ENCODE measurements at regions not wholly inside any gene's neighbourhood (a gene's known extent, or its start where the extent isn't known, plus 50 kb on each side); places are given as distances from the start of the nearest gene placed in this dataset.

DNA sequence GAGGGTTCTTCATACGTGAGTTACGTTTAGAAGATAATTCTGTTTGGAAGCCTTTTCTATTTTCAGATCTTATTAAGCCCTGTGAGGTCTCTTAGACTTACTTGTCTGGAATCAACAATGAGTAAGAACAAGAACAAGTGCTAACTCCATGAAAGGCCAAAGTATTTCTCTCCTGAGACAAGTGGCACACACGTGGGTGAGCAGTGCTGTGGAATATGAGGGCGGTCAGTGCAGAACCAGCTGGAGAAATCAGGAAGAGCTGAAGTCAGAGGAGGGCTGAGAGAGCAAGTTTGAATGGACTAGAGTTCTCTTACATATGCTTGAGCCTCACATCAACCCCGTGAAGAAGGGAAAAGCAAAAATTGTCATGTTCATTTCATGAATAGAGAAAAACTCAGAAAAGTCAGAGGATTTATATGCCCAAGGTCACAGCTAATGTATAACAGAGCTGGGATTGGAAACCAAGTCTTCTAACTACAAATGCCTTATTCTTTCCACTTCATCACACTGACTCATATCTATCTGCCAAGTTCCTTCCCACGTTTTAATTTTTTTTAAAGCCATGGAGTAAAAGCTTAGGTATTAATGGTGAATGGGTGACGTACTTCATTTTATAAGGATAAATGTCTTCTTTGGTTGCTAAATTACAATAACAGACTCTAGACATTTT is 201.3 kb upstream of the DTNBP1 start:
- no peak for TF ChIP-seq RCOR1 (IDR thresholded peaks at IDR 0.05; ENCODE audit: low read length)
- TF ChIP-seq, protein P1, sequence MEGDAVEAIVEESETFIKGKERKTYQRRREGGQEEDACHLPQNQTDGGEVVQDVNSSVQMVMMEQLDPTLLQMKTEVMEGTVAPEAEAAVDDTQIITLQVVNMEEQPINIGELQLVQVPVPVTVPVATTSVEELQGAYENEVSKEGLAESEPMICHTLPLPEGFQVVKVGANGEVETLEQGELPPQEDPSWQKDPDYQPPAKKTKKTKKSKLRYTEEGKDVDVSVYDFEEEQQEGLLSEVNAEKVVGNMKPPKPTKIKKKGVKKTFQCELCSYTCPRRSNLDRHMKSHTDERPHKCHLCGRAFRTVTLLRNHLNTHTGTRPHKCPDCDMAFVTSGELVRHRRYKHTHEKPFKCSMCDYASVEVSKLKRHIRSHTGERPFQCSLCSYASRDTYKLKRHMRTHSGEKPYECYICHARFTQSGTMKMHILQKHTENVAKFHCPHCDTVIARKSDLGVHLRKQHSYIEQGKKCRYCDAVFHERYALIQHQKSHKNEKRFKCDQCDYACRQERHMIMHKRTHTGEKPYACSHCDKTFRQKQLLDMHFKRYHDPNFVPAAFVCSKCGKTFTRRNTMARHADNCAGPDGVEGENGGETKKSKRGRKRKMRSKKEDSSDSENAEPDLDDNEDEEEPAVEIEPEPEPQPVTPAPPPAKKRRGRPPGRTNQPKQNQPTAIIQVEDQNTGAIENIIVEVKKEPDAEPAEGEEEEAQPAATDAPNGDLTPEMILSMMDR (IDR thresholded peaks at IDR 0.05) = no peak
- TF ChIP-seq, protein P2, sequence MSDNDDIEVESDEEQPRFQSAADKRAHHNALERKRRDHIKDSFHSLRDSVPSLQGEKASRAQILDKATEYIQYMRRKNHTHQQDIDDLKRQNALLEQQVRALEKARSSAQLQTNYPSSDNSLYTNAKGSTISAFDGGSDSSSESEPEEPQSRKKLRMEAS (IDR thresholded peaks at IDR 0.05; ENCODE audit: low read depth) = no peak
- TF ChIP-seq EP300 (IDR thresholded peaks at IDR 0.05; ENCODE audit: borderline replicate concordance in 1 of 2, low read depth in 1 of 2, low read length in 1 of 2) = no peak
- no peak for TF ChIP-seq POLR2AphosphoS5 (IDR thresholded peaks at IDR 0.05; ENCODE audit: low read depth, low read length)
- no peak for TF ChIP-seq GABPA (IDR thresholded peaks at IDR 0.05; ENCODE audit: low read depth)
- no peak for TF ChIP-seq MXI1 (IDR thresholded peaks at IDR 0.05; ENCODE audit: low read depth, low read length)
- no peak for TF ChIP-seq EZH2phosphoT487 (IDR thresholded peaks at IDR 0.05; ENCODE audit: borderline replicate concordance, low read depth)
- TF ChIP-seq, protein P3, sequence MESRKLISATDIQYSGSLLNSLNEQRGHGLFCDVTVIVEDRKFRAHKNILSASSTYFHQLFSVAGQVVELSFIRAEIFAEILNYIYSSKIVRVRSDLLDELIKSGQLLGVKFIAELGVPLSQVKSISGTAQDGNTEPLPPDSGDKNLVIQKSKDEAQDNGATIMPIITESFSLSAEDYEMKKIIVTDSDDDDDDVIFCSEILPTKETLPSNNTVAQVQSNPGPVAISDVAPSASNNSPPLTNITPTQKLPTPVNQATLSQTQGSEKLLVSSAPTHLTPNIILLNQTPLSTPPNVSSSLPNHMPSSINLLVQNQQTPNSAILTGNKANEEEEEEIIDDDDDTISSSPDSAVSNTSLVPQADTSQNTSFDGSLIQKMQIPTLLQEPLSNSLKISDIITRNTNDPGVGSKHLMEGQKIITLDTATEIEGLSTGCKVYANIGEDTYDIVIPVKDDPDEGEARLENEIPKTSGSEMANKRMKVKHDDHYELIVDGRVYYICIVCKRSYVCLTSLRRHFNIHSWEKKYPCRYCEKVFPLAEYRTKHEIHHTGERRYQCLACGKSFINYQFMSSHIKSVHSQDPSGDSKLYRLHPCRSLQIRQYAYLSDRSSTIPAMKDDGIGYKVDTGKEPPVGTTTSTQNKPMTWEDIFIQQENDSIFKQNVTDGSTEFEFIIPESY (IDR thresholded peaks at IDR 0.05; ENCODE audit: borderline replicate concordance, low read depth) = no peak
- TF ChIP-seq, protein P4, sequence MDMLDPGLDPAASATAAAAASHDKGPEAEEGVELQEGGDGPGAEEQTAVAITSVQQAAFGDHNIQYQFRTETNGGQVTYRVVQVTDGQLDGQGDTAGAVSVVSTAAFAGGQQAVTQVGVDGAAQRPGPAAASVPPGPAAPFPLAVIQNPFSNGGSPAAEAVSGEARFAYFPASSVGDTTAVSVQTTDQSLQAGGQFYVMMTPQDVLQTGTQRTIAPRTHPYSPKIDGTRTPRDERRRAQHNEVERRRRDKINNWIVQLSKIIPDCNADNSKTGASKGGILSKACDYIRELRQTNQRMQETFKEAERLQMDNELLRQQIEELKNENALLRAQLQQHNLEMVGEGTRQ (IDR thresholded peaks at IDR 0.05; ENCODE audit: borderline replicate concordance, low read depth, low read length) = no peak
- no peak for TF ChIP-seq TAF1 (IDR thresholded peaks at IDR 0.05; ENCODE audit: borderline replicate concordance, low read depth, low read length)
